BLaER1 (cell line): ENCODE measurements at regions not wholly inside any gene's neighbourhood (a gene's known extent, or its start where the extent isn't known, plus 50 kb on each side); places are given as distances from the start of the nearest gene placed in this dataset.

Source experiments
- H3K27ac ChIP-seq: shearing (Covaris generic); formaldehyde crosslinking; 2 replicates; pipeline ENCODE4 v1.8.1; 2022
- H3K27me3 ChIP-seq: shearing (Covaris generic); formaldehyde crosslinking; 2 replicates; pipeline ENCODE4 v1.8.1; 2022
- H3K36me3 ChIP-seq: shearing (Covaris generic); formaldehyde crosslinking; 2 replicates; pipeline ENCODE4 v1.8.1; 2022
- H3K4me1 ChIP-seq: shearing (Covaris generic); formaldehyde crosslinking; 2 replicates; pipeline ENCODE4 v1.8.1; 2022
- H3K4me2 ChIP-seq: shearing (Covaris generic); formaldehyde crosslinking; 2 replicates; pipeline ENCODE4 v1.8.1; 2022
- H3K4me3 ChIP-seq: shearing (Covaris generic); formaldehyde crosslinking; 2 replicates; pipeline ENCODE4 v1.8.1; 2022
- H3K9ac ChIP-seq: shearing (Covaris generic); formaldehyde crosslinking; 2 replicates; pipeline ENCODE4 v1.8.1; 2022
- H3K9me3 ChIP-seq: shearing (Covaris generic); formaldehyde crosslinking; 2 replicates; pipeline ENCODE4 v1.8.1; 2022
- H4K20me1 ChIP-seq: shearing (Covaris generic); formaldehyde crosslinking; 2 replicates; pipeline ENCODE4 v1.8.1; 2022
- Cebpa-rat ChIP-seq: shearing (Covaris generic); IDR thresholded peaks from 2 replicates; pipeline ENCODE4 v1.8.1; 2022

GRCh38 chr13:77429320-77430142 lies 102.6 kb upstream of the MYCBP2 start:
- TF ChIP-seq Cebpa-rat: no peak
- Histone ChIP-seq H3K4me2 (no peak overlapping the region), H3K36me3 (no peaks in the 10 kb centered on the region), H3K9ac (no peak overlapping the region), H3K9me3 (no peaks in the 10 kb centered on the region), H3K4me3 (no peak overlapping the region), H3K27ac (no peak overlapping the region), H3K4me1 (no peaks in the 10 kb centered on the region), H4K20me1 (no peaks in the 10 kb centered on the region), H3K27me3 (no peaks in the 10 kb centered on the region)

- Histone ChIP-seq H3K36me3 (no peaks in the 10 kb centered on the region), H4K20me1 (no peaks in the 10 kb centered on the region), H3K4me3 (no peak overlapping the region), H3K9me3 (no peaks in the 10 kb centered on the region), H3K27ac (no peak overlapping the region), H3K4me1 (no peaks in the 10 kb centered on the region), H3K9ac (no peak overlapping the region), H3K4me2 (no peak overlapping the region), H3K27me3 (no peaks in the 10 kb centered on the region)
- no peak for TF ChIP-seq Cebpa-rat
Observed at GRCh38 chr13:77425705-77426104, 98.8 kb upstream of the MYCBP2 start.

- Histone ChIP-seq H3K27me3 (no peaks in the 10 kb centered on the region), H3K36me3 (no peaks in the 10 kb centered on the region), H3K27ac (no peak overlapping the region), H3K9me3 (no peaks in the 10 kb centered on the region), H3K9ac (no peak overlapping the region), H3K4me2 (no peak overlapping the region), H3K4me3 (no peak overlapping the region), H4K20me1 (no peaks in the 10 kb centered on the region), H3K4me1 (no peaks in the 10 kb centered on the region)
- TF ChIP-seq Cebpa-rat: no peak
Observed at GRCh38 chr13:77423296-77423695, 96.4 kb upstream of the MYCBP2 start.

GRCh38 chr13:77422724-77423123 lies 95.8 kb upstream of the MYCBP2 start:
- no peaks in the 10 kb centered on the region for H3K36me3 ChIP-seq
- no peak for TF ChIP-seq Cebpa-rat
- H3K9ac ChIP-seq: no peak overlapping the region
- no peak overlapping the region for H3K4me3 ChIP-seq
- no peak overlapping the region for H3K27ac ChIP-seq
- no peaks in the 10 kb centered on the region for H3K27me3 ChIP-seq
- H4K20me1 ChIP-seq: no peaks in the 10 kb centered on the region
- H3K4me2 ChIP-seq: no peak overlapping the region
- no peaks in the 10 kb centered on the region for H3K9me3 ChIP-seq
- no peaks in the 10 kb centered on the region for H3K4me1 ChIP-seq

GRCh38 chr13:77417897-77418296 lies 91.0 kb upstream of the MYCBP2 start:
- Histone ChIP-seq H4K20me1 (no peaks in the 10 kb centered on the region), H3K9ac (no peak overlapping the region), H3K4me3 (no peak overlapping the region), H3K4me1 (no peaks in the 10 kb centered on the region), H3K27me3 (no peaks in the 10 kb centered on the region), H3K27ac (no peak overlapping the region), H3K4me2 (no peak overlapping the region), H3K9me3 (no peaks in the 10 kb centered on the region), H3K36me3 (no peaks in the 10 kb centered on the region)
- no peak for TF ChIP-seq Cebpa-rat

GRCh38 chr13:77416666-77417212 lies 89.8 kb upstream of the MYCBP2 start:
- no peaks in the 10 kb centered on the region for H3K4me1 ChIP-seq
- no peak overlapping the region for H3K4me2 ChIP-seq
- TF ChIP-seq Cebpa-rat: no peak
- no peaks in the 10 kb centered on the region for H4K20me1 ChIP-seq
- H3K27ac ChIP-seq: no peak overlapping the region
- no peak overlapping the region for H3K4me3 ChIP-seq
- no peak overlapping the region for H3K9ac ChIP-seq
- no peaks in the 10 kb centered on the region for H3K36me3 ChIP-seq
- no peaks in the 10 kb centered on the region for H3K9me3 ChIP-seq
- no peaks in the 10 kb centered on the region for H3K27me3 ChIP-seq

- Histone ChIP-seq H3K9me3 (no peaks in the 10 kb centered on the region), H3K4me1 (no peaks in the 10 kb centered on the region), H3K4me2 (no peak overlapping the region), H3K27me3 (no peaks in the 10 kb centered on the region), H3K9ac (no peak overlapping the region), H4K20me1 (no peaks in the 10 kb centered on the region), H3K4me3 (no peak overlapping the region), H3K36me3 (no peaks in the 10 kb centered on the region), H3K27ac (no peak overlapping the region)
- no peak for TF ChIP-seq Cebpa-rat
Observed at GRCh38 chr13:77415253-77416071, 88.6 kb upstream of the MYCBP2 start.

GRCh38 chr13:77412860-77413259 lies 86.0 kb upstream of the MYCBP2 start:
- Histone ChIP-seq H3K27ac (no peak overlapping the region), H4K20me1 (no peaks in the 10 kb centered on the region), H3K9me3 (no peaks in the 10 kb centered on the region), H3K36me3 (no peaks in the 10 kb centered on the region), H3K4me1 (no peaks in the 10 kb centered on the region), H3K4me2 (no peak overlapping the region), H3K9ac (no peak overlapping the region), H3K4me3 (no peak overlapping the region), H3K27me3 (no peaks in the 10 kb centered on the region)
- no peak for TF ChIP-seq Cebpa-rat

- no peak overlapping the region for H3K27ac ChIP-seq
- TF ChIP-seq Cebpa-rat: no peak
Observed at GRCh38 chr13:77412116-77412635, 85.3 kb upstream of the MYCBP2 start.

GRCh38 chr13:77409412-77409811 lies 82.5 kb upstream of the MYCBP2 start:
- Histone ChIP-seq H3K9ac (no peak overlapping the region), H3K4me1 (peaks cover 5% of the 10 kb centered on the region; the same call in 1 of the 2 replicates), H3K4me2 (no peak overlapping the region), H3K36me3 (no peaks in the 10 kb centered on the region), H4K20me1 (no peaks in the 10 kb centered on the region), H3K9me3 (no peaks in the 10 kb centered on the region), H3K27ac (no peak overlapping the region), H3K27me3 (no peaks in the 10 kb centered on the region), H3K4me3 (no peak overlapping the region)
- no peak for TF ChIP-seq Cebpa-rat

More at GRCh38 chr13:77412116-77412635, 85.3 kb upstream of the MYCBP2 start:
- Histone ChIP-seq H4K20me1 (no peaks in the 10 kb centered on the region), H3K4me2 (no peak overlapping the region), H3K9me3 (no peaks in the 10 kb centered on the region), H3K27me3 (no peaks in the 10 kb centered on the region), H3K9ac (no peak overlapping the region), H3K4me3 (no peak overlapping the region), H3K4me1 (peaks cover 2% of the 10 kb centered on the region; the same call in 1 of the 2 replicates), H3K36me3 (no peaks in the 10 kb centered on the region)
